HG03457 (cell line): ENCODE measurements at regions not wholly inside any gene's neighbourhood (a gene's known extent, or its start where the extent isn't known, plus 50 kb on each side); places are given as distances from the start of the nearest gene placed in this dataset.
"Not testable (repeated sequence)": the region's sequence is repeated elsewhere in the genome, so short reads cannot be mapped to it uniquely, and the experiment has no call there.

Experiments
- ATAC-seq: cut with Tn5 transposase; IDR thresholded peaks from one replicate; pipeline ENCODE4 v1.9.1; 2021; ENCODE audit warnings: moderate number of reproducible peaks; ENCODE audit not compliant: unreplicated experiment

DNA sequence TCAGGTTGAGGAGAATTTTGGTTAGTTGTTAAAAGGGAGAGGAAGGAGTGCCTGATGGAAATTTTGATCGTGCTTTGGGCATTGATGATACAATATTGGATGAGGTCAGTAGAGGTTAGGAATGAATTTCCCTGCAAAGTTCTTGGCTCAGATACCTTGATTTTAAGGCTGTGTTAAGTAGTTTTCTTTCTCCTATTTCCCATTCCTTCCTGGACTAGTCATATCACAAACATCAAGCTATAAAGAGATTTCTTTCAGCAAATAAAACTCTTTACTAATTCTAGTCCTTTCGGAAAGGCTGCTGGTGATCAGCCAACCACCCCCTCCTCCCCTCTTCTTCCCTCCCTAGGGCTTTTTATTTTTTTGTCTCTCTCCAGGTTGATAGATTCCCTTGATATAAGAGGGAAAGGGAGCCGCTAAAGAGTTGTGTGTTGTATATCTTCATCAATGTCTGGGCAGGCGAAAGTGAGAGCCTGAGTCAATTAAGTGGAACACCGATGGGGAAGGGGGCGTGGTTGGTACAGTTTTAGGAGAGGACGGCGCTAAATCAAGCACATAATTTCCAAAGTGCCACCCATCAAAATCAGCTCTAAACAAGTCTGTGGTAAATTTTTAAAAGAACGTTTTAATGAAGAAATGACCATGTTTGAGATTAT is 100.1 kb upstream of the PLXNA2 start:
- ATAC-seq = no peak

DNA sequence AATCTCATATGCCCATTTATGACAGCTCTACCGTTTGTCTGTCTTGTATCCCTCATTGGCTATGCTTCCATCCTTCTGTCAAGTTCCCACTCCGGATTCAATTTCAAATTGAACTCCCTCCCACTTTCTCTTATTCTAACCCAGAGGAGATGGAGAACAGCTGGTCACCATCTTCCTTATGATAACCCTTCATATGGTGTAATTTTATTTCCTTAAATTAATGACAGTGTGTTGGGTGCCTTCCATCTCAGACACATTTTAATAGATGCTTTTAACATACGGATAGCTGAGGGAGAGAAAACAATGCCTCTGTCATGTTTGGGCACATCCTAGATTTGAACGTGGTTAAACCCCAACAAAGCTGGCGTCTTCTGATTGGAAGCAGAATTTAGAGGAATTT is 103.0 kb upstream of the PLXNA2 start:
- no peak for ATAC-seq

DNA sequence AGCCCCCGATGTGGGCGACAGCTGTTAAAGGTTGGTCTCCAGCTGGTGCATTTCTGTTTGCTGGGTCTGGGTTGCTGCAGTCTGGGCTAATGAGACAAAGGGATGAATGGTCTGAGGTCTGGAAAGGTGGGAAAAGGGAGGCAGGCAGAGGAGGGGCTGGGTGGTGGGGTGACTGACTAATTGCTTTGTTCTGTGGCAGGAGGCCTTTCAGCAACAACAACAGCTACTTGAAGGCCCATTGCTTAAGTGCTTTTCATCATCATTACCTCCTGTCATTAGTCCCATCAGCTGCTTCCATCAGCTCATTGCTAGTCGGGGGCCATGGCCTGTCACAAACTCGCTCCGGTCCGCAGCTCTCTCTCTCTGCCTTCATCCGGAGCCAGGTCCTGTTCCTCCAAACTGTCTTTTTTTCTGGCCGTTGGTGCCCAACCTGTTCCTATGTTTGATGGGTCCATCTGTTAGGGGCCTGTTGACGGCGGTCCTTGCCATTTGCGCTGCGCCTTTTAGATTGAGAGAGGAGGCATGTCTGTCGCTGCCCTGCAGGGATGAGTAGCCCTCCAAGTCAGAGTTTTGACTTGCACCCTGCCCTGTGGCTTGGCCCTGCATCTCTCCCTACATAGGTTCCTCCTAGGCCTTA is 105.6 kb upstream of the PLXNA2 start:
- no peak for ATAC-seq

DNA sequence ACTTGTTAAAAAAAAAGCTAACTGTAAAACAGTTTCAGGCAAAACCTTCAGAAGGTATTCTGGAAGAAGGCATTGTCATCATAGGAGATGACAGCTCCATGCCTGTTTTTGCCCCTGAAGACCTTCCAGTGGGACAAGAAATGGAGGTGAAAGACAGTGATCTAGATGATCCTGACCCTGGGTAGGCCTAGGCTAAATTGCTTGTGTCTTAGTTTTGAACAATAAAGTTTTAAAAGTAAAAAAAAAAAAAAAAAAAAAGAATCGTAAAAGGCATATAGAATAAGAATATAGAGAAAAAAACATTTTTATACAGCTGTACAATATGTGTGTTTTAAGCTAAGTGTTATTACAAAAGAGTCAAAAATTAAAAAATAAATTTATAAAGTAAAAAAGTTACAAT is 106.6 kb upstream of the PLXNA2 start:
- no peak for ATAC-seq

DNA sequence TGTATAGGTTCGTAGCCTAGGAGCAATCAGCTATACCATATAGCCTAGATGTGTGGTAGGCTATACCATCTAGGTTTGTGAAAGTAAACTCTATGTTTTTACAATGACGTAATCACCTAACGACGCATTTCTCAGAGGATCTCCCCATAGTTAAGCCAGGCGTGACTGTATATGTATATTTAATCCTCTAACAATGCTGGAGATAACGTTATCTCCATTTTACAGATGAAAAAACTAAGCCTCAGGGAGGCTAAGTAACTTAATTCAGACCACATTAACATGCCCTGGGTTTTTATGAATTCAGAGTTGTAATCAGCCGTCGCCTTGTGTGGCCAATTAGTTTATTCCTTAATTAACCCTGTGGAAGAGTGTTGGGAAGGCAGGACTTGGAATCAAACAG is 107.7 kb upstream of the PLXNA2 start:
- ATAC-seq = no peak

DNA sequence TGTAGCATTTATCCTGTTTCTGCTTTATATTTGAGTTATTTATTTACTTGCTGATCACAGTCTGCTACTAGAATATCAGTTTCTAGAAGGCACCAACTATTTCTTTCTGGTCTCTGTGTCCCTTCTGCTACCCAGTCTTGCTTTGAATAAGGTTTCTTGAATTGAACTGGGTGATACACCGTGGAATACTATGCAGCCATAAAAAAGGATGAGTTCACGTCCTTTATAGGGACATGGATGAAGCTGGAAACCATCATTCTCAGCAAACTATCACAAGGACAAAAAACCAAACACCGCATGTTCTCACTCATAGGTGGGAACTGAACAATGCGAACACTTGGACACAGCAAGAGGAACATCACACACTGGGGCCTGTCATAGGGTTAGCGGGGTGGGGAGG is 109.6 kb upstream of the PLXNA2 start:
- ATAC-seq = not testable (repeated sequence)

DNA sequence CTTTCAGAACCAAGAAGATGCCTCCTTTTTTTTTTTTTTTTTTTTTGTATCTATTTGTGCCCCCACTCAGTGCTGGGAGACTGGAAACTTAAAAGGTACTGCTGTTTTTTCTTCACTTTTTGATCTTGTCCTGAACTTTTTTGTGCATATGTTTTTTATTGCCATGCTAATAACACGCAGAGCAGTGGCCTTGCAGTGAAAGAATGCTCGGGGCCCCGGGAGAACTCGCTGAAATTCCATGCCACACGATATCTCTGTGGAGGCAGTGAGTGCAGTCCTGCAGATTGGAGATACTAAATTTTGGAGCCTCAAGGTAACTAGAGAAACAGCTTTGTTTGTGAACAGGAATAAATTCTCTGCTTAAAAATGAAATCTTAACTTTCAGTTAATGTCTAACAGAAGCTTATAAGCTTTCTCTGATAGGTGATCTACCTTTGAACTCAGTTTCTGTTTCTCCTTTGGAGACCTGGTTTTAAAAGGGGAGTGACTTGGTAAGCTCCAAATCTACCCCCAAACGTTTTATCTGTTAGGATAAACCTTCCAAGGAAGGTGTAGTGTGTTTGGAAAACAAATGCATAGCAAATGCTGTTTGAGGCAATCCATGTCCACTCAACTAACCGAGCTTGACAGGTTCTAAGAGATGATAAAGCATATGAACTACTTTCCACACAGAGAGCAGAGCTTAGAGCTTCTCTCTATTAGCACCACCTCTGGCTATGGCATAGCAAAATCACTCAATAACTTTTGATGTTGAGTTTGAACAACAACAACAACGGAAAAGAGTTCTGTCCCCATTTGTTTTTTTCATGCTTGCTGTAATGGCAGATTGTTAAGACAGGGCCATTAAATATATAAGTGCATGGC is 113.7 kb upstream of the PLXNA2 start:
- no peak for ATAC-seq

DNA sequence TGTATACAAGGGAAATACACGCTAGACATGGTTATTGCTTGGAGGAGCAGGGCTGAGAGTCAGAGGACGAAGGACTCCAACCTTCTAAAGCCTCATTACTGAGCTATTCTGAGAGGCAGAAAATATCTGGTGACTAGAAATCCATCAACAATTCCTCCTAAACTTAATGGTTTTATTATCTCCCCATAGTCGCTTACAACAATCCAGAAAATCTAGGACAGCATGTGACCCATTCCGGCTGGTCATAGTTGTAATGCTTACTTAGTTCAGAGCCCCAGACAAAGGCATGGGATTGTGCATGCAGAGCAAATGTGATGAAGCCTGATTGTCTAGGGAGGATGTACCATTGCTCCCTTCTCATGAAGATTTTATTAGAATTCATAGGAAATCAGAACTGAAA is 114.5 kb upstream of the PLXNA2 start:
- no peak for ATAC-seq

DNA sequence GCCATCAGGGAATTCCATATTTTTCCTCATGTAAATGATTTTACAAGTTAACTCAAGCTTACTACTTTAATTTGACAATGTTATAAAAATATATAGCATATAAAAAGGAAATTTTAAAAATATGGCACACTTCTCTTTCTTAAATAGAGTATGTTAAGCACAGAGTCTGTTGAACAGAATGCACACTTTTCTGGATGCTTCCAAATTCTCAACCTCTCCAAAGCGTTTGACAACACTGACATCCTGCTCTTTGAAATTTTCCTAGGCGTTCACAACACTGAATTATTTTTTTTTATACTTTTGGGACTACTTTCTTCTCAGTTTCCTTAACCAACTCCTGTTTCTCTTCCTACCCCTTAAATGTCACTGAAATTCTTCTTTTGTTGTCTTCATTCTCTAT is 117.8 kb upstream of the PLXNA2 start:
- ATAC-seq = no peak

DNA sequence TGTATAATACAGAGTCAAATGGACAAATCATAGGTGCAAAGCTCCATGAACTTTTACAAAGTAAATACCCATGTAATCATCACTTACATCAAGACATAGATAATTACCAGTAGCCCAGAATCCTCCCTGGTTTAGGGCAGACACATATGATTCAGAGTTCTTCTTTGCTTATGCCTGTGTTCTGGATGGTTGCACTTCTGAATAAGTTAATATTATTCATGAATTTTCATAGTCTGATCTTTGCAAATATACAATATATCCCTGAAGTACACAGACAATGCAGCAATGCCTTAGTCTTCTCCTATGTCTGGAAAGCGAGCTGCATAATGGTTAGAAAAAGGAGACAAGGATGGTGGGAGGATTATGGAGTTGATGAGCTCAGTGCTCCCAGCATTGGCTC is 122.4 kb upstream of the PLXNA2 start:
- ATAC-seq = no peak

DNA sequence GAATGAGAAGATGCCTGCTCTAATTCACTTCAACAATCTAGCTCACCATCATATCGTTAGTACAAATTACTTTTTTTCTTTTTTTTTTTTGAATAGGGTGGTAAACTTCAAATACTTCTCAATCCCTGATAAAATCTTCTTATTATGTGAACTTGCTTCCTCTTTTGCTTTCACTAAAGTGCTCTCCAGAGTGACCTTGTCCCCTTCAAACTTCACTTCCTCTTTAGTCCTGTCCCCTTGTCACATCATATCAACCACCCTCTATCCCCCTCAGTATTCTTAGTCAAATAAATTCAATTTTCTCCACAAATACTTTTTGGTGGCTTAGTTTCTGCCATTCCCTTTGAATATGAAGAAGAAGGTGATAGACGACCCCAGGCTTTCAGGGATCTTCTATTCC is 124.9 kb upstream of the PLXNA2 start:
- no peak for ATAC-seq

DNA sequence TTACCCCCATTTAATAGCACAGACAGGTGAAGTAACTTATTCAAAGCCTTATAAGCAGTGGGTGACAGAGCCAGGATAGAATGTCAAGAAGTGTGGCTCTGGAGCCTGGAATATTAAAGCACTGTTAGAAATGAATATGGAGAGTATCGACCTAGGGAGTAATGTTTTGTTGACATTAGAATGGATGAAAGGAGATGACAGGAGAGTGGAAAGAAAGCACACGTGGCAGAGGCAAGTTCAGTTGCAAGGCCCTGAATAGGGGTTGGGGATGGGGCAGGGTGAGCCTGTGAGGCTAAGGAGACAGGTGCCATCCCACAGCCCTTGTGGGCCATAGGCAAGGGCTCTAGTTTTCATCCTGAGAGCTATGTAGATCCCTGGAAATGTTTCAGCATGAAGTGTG is 125.5 kb upstream of the PLXNA2 start:
- no peak for ATAC-seq

DNA sequence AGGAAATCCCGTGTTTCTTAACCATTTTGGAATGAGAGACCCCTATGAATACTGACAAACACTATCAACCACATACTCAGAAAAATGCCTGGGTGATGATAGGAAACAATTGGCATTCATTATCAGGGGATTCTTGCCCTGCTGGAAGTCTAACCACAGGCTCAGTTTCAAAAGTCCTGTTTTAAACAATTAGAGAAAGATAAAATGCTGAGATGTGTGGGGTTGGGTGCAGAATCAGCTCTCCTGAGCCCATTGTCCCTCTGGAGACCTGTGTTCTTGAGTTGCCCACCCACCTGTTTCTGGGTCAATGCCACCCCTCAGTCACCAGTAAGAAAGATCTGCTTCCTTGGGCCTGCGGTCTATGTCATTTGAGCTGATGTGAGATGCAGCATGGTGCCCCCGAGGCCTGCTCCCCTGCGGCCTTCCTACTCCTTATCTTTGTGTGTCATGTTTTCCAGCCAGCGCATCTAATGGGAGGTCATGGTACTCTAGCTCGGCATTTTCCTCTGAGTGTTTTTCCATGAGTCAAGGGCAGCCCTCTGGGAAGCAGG is 130.3 kb upstream of the PLXNA2 start:
- ATAC-seq = no peak

DNA sequence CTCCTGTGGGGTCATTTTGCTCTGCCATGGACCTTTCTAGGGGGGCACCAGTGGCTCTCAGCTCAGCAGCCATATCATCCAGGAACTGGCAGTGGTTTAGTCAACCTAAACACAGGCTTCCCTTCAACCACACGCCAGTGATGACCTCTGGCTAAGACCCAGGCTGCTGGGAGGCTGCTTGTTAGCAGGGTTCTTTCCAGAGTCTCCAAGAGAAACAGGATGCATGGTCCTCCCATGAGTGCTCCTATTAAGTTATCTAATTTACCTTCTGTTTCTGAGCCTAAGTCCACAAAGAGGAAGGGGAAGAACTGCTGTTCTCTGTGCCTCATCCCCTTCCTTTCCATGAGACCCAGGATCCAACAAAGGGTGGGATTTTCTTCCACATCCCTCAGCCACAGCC is 137.3 kb upstream of the PLXNA2 start:
- no peak for ATAC-seq

DNA sequence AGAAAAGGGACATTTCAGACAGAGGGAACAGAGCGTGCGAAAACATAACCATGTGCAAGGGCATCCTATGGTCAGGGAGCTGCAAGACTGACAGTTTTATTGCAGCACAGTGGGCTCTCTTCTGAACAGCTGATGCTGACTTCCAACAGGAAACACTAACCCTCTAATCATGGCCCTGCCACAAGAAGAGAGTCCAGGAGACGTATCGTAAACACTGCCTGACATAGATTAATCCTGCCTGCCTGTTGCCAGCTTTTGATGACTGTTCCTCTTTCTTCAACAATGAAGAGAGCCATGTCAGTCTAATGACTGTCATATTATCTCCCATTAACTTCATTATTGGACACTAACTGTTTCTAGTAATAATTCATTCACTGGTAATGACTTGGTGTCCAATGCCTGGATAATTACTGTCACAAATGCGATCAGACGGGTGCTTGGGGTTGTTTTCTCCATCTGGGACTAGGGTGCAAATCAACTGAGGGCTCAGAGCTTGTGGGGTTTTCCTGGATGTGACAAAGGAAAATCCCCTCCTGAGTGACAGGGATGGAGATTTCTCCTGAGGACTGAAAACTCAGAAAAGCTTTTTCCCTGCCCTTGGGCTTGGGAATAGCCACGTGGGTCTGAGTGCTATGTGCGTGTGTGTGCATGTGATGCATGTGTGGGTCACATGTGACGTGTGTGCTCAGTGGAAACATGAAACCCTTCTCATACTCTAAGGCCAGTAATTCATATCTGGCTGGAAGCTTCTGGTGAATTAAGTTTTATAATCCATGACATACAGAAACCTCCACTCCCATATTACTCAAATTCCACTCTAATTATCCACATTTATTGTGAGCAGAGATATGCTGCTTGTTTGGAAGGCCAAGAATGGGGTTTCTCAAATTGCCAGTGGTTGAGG is 144.0 kb upstream of the PLXNA2 start:
- no peak for ATAC-seq

DNA sequence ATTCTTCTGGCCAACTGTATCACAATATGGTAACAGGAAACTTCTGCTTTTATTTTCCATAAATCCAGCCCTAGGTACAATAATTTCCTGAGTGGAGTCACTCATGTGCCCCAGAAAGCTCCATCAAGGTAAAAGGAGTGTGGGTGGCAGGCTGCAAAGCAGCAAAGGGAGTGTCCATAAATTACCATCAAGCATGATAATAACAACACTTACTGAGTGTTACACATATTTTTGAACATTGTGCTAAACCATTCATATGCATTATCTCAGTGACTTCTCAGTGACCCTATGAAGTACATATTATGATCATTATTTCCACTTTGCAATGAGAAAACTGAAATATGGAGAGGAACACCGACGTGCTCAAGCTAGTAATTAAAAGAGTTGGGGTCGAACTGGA is 149.2 kb upstream of the PLXNA2 start:
- no peak for ATAC-seq

DNA sequence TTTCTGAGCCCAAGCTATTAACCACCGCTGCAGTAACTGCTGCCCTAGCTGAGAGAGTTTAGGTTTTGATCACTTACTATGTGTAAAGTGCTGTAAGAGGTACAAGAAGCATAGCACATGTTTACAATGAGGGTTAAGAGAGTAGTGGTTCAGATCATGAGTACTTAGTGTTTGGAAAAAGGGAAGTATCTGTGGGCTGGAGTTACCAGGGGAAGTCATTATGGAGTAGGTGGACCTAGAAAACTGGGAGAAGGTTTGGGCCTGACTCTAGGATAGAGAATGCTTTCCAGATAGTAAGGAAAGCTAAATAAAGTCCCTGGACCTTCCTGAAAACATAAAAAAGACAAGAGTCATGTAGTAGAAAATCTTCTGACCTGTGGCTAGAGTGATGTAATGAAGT is 149.6 kb upstream of the PLXNA2 start:
- ATAC-seq = no peak

DNA sequence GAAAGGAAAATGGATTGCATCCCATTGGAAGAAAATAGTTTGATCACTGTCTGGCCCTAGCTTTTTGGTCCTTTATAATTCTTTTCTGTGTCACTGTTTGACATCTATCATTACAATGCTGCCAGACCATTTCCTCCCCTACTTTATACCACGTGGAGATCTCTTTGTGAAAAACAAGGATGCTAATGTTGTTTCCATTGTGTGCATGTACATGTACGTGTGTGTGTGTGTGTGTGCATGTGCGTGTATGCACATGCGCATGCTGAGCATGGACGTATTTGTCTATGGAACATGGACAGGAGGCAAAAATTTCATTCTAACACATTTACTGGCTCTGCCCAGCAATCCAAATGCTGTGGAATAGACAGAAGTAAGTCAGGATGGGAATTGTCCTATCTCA is 153.1 kb upstream of the PLXNA2 start:
- no peak for ATAC-seq

DNA sequence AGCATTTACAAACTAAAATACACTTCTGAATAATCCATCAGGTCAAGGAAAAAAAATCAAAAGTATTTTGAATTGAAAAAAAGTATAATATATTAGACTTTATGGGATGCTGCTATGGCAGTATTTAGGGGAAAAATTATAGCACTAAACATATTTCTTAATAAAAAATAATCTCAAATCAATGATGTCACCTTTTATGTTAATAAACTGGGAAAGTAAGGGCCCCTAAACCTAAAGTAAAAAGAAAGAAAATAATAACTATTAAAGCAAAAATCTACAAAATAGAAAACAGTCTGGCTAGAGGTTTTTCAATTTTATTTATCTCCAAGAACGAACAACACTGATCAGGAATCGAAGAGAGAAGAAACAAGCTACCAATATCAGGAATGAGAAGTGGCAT is 160.8 kb upstream of the PLXNA2 start:
- ATAC-seq = no peak

DNA sequence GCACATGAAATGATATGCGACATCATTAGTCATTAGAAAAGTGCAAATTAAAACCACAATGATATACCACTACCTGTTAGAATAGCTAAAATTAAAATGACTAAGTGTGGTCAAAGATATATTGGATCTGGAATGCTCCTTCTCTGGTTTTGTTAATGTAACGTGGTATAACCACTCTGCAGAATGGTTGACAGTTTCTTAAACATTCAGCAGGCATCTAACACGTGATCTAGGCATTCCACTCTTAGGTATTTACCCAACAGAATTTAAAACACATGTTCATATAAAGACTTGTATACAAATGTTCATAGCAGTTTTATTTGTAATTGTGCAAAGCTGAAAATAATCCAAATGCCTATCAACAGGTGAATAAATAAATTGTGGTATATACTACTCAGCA is 165.0 kb upstream of the PLXNA2 start:
- no peak for ATAC-seq

DNA sequence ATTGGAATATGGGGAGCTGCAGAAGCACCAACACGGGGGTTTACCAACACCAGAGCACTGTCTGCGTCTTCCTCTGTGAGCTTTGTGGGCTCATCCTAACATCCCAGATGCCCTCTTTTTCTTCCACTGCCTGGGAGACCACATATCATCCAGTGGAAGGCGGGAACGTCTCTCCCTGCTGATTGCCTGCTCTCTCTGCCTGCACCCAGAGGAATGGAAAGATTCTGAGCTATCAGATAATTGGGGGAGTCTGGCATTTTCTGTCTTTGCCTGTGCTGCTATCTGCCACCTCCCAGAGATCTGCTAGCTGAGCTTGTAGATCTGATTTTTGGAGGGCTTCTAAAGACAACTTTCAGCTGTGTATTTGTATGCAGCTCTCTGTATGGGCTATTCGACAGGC is 166.2 kb upstream of the PLXNA2 start:
- no peak for ATAC-seq
